ENCODE measurements at regions not wholly inside any gene's neighbourhood (a gene's known extent, or its start where the extent isn't known, plus 50 kb on each side); places are given as distances from the start of the nearest gene placed in this dataset.
"Not testable (repeated sequence)": the region's sequence is repeated elsewhere in the genome, so short reads cannot be mapped to it uniquely, and the experiment has no call there.

- not testable (repeated sequence) for H3K4me3 ChIP-seq (ENCODE audit: low read depth in 1 of 2, low read length in 2 of 2); H3K4me1 ChIP-seq (ENCODE audit: control insufficient read depth in 2 of 2, insufficient read depth in 2 of 2, low read length in 1 of 2); H3K27ac ChIP-seq (ENCODE audit: low read depth in 2 of 2, low read length in 1 of 2); H3K27me3 ChIP-seq (ENCODE audit: control insufficient read depth in 1 of 2, insufficient read depth in 2 of 2, low read length in 2 of 2); H3K9me3 ChIP-seq (ENCODE audit: control insufficient read depth in 2 of 2, insufficient read depth in 1 of 2, low read depth in 1 of 2, low read length in 1 of 2); H3K36me3 ChIP-seq (ENCODE audit: control insufficient read depth in 2 of 2, insufficient read depth in 2 of 2, low read length in 1 of 2)
- 91% methylated on average over 30 to 33 of the region's 33 CpGs for WGBS, 2 donors
These were observed 53.9 kb downstream of the CDRT15L2 start for GRCh38 chr17:20633268-20634059.

GRCh38 chr17:20640147-20640546 is 60.6 kb downstream of the CDRT15L2 start:
- H3K4me1 ChIP-seq (ENCODE audit: control insufficient read depth in 2 of 2, insufficient read depth in 2 of 2, low read length in 1 of 2); H3K27me3 ChIP-seq (ENCODE audit: control insufficient read depth in 1 of 2, insufficient read depth in 2 of 2, low read length in 2 of 2); H3K27ac ChIP-seq (ENCODE audit: low read depth in 2 of 2, low read length in 1 of 2); H3K36me3 ChIP-seq (ENCODE audit: control insufficient read depth in 2 of 2, insufficient read depth in 2 of 2, low read length in 1 of 2); H3K9me3 ChIP-seq (ENCODE audit: control insufficient read depth in 2 of 2, insufficient read depth in 1 of 2, low read depth in 1 of 2, low read length in 1 of 2); H3K4me3 ChIP-seq (ENCODE audit: low read depth in 1 of 2, low read length in 2 of 2): not testable (repeated sequence)
- WGBS, 2 donors: 77 to 82% methylated on average over 7 of the region's 7 CpGs

- not testable (repeated sequence) for H3K36me3 ChIP-seq (ENCODE audit: control insufficient read depth in 2 of 2, insufficient read depth in 2 of 2, low read length in 1 of 2); H3K9me3 ChIP-seq (ENCODE audit: control insufficient read depth in 2 of 2, insufficient read depth in 1 of 2, low read depth in 1 of 2, low read length in 1 of 2); H3K4me3 ChIP-seq (ENCODE audit: low read depth in 1 of 2, low read length in 2 of 2); H3K4me1 ChIP-seq (ENCODE audit: control insufficient read depth in 2 of 2, insufficient read depth in 2 of 2, low read length in 1 of 2); H3K27me3 ChIP-seq (ENCODE audit: control insufficient read depth in 1 of 2, insufficient read depth in 2 of 2, low read length in 2 of 2); H3K27ac ChIP-seq (ENCODE audit: low read depth in 2 of 2, low read length in 1 of 2)
- 42 to 46% methylated on average over 13 of the region's 13 CpGs for WGBS, 2 donors
These were observed 67.2 kb downstream of the CDRT15L2 start for GRCh38 chr17:20646661-20647272.

- not testable (repeated sequence) for H3K27ac ChIP-seq (ENCODE audit: low read depth in 2 of 2, low read length in 1 of 2); H3K4me3 ChIP-seq (ENCODE audit: low read depth in 1 of 2, low read length in 2 of 2); H3K36me3 ChIP-seq (ENCODE audit: control insufficient read depth in 2 of 2, insufficient read depth in 2 of 2, low read length in 1 of 2); H3K27me3 ChIP-seq (ENCODE audit: control insufficient read depth in 1 of 2, insufficient read depth in 2 of 2, low read length in 2 of 2); H3K4me1 ChIP-seq (ENCODE audit: control insufficient read depth in 2 of 2, insufficient read depth in 2 of 2, low read length in 1 of 2); H3K9me3 ChIP-seq (ENCODE audit: control insufficient read depth in 2 of 2, insufficient read depth in 1 of 2, low read depth in 1 of 2, low read length in 1 of 2)
- 67 to 76% methylated on average over 8 of the region's 8 CpGs for WGBS, 2 donors
These were observed 69.7 kb downstream of the CDRT15L2 start for GRCh38 chr17:20649097-20649767.

GRCh38 chr17:20651022-20651421 is 71.5 kb downstream of the CDRT15L2 start:
- not testable (repeated sequence) for H3K4me1 ChIP-seq (ENCODE audit: control insufficient read depth in 2 of 2, insufficient read depth in 2 of 2, low read length in 1 of 2); H3K4me3 ChIP-seq (ENCODE audit: low read depth in 1 of 2, low read length in 2 of 2); H3K27me3 ChIP-seq (ENCODE audit: control insufficient read depth in 1 of 2, insufficient read depth in 2 of 2, low read length in 2 of 2); H3K36me3 ChIP-seq (ENCODE audit: control insufficient read depth in 2 of 2, insufficient read depth in 2 of 2, low read length in 1 of 2); H3K27ac ChIP-seq (ENCODE audit: low read depth in 2 of 2, low read length in 1 of 2); H3K9me3 ChIP-seq (ENCODE audit: control insufficient read depth in 2 of 2, insufficient read depth in 1 of 2, low read depth in 1 of 2, low read length in 1 of 2)
- WGBS, 2 donors: 58 to 76% methylated on average over 8 of the region's 8 CpGs

GRCh38 chr17:20651736-20652135 is 72.2 kb downstream of the CDRT15L2 start:
- H3K4me3 ChIP-seq (ENCODE audit: low read depth in 1 of 2, low read length in 2 of 2); H3K4me1 ChIP-seq (ENCODE audit: control insufficient read depth in 2 of 2, insufficient read depth in 2 of 2, low read length in 1 of 2); H3K9me3 ChIP-seq (ENCODE audit: control insufficient read depth in 2 of 2, insufficient read depth in 1 of 2, low read depth in 1 of 2, low read length in 1 of 2); H3K27me3 ChIP-seq (ENCODE audit: control insufficient read depth in 1 of 2, insufficient read depth in 2 of 2, low read length in 2 of 2); H3K27ac ChIP-seq (ENCODE audit: low read depth in 2 of 2, low read length in 1 of 2); H3K36me3 ChIP-seq (ENCODE audit: control insufficient read depth in 2 of 2, insufficient read depth in 2 of 2, low read length in 1 of 2): not testable (repeated sequence)
- 47 to 54% methylated on average over 1 to 2 of the region's 2 CpGs for WGBS, 2 donors

GRCh38 chr17:20653391-20653790 is 73.9 kb downstream of the CDRT15L2 start:
- 69 to 84% methylated on average over 2 to 5 of the region's 5 CpGs for WGBS, 2 donors
- H3K36me3 ChIP-seq (ENCODE audit: control insufficient read depth in 2 of 2, insufficient read depth in 2 of 2, low read length in 1 of 2); H3K4me3 ChIP-seq (ENCODE audit: low read depth in 1 of 2, low read length in 2 of 2); H3K27me3 ChIP-seq (ENCODE audit: control insufficient read depth in 1 of 2, insufficient read depth in 2 of 2, low read length in 2 of 2); H3K27ac ChIP-seq (ENCODE audit: low read depth in 2 of 2, low read length in 1 of 2); H3K4me1 ChIP-seq (ENCODE audit: control insufficient read depth in 2 of 2, insufficient read depth in 2 of 2, low read length in 1 of 2); H3K9me3 ChIP-seq (ENCODE audit: control insufficient read depth in 2 of 2, insufficient read depth in 1 of 2, low read depth in 1 of 2, low read length in 1 of 2): not testable (repeated sequence)

- H3K4me1 ChIP-seq (ENCODE audit: control insufficient read depth in 2 of 2, insufficient read depth in 2 of 2, low read length in 1 of 2); H3K36me3 ChIP-seq (ENCODE audit: control insufficient read depth in 2 of 2, insufficient read depth in 2 of 2, low read length in 1 of 2); H3K9me3 ChIP-seq (ENCODE audit: control insufficient read depth in 2 of 2, insufficient read depth in 1 of 2, low read depth in 1 of 2, low read length in 1 of 2); H3K27me3 ChIP-seq (ENCODE audit: control insufficient read depth in 1 of 2, insufficient read depth in 2 of 2, low read length in 2 of 2); H3K4me3 ChIP-seq (ENCODE audit: low read depth in 1 of 2, low read length in 2 of 2); H3K27ac ChIP-seq (ENCODE audit: low read depth in 2 of 2, low read length in 1 of 2): not testable (repeated sequence)
- WGBS, 2 donors: 65 to 70% methylated on average over 3 to 4 of the region's 4 CpGs
These were observed 74.6 kb downstream of the CDRT15L2 start for GRCh38 chr17:20654114-20654513.

GRCh38 chr17:20654575-20654974 is 75.1 kb downstream of the CDRT15L2 start:
- not testable (repeated sequence) for H3K27ac ChIP-seq (ENCODE audit: low read depth in 2 of 2, low read length in 1 of 2); H3K9me3 ChIP-seq (ENCODE audit: control insufficient read depth in 2 of 2, insufficient read depth in 1 of 2, low read depth in 1 of 2, low read length in 1 of 2); H3K4me1 ChIP-seq (ENCODE audit: control insufficient read depth in 2 of 2, insufficient read depth in 2 of 2, low read length in 1 of 2); H3K36me3 ChIP-seq (ENCODE audit: control insufficient read depth in 2 of 2, insufficient read depth in 2 of 2, low read length in 1 of 2); H3K4me3 ChIP-seq (ENCODE audit: low read depth in 1 of 2, low read length in 2 of 2); H3K27me3 ChIP-seq (ENCODE audit: control insufficient read depth in 1 of 2, insufficient read depth in 2 of 2, low read length in 2 of 2)
- 81 to 83% methylated on average over 8 of the region's 12 CpGs for WGBS, 2 donors
